ENCODE measurements at regions not wholly inside any gene's neighbourhood (a gene's known extent, or its start where the extent isn't known, plus 50 kb on each side); places are given as distances from the start of the nearest gene placed in this dataset.

GRCh38 chr5:2378976-2379375 lies 372.5 kb downstream of the IRX2 start:
- H3K4me3 ChIP-seq (replicated peaks in 1 of 3; ENCODE audit: insufficient read depth in 1 of 3, low read depth in 1 of 3, low read length in 3 of 3), result no peak overlapping the region
- no peaks in the 10 kb centered on the region for H3K27me3 ChIP-seq (ENCODE audit: control insufficient read depth in 2 of 2, insufficient read depth in 2 of 2, low read length in 2 of 2)
- no TSS peak for BruUV-seq (replicated peaks)
- H3K36me3 ChIP-seq (ENCODE audit: control insufficient read depth in 2 of 2, extremely low read depth in 1 of 2, insufficient read depth in 2 of 2, low read length in 2 of 2), result no peaks in the 10 kb centered on the region
- H3K79me2 ChIP-seq (ENCODE audit: control insufficient read depth, insufficient read depth, low read length), result no peaks in the 10 kb centered on the region
- H3K4me2 ChIP-seq (ENCODE audit: insufficient read depth, low read length), result no peak overlapping the region
- intact Hi-C loops (cut with micrococcal nuclease) (no loop called here), dilution Hi-C loops (cut with MboI; ENCODE audit: extremely low pct_ligation_motif_present, low sequenced_read_pairs) (no loop called here)
- DNase-seq (ENCODE audit: low read depth, low spot score) (no peak), FAIRE-seq (no peak)
- H3K9ac ChIP-seq (replicated peaks; ENCODE audit: extremely low read depth, insufficient read depth, low read length), result no peak overlapping the region
- ChIA-PET CTCF (no interaction called here), POLR2A (no interaction called here)
- no peak overlapping the region for H3K27ac ChIP-seq (ENCODE audit: insufficient read depth, low read depth, low read length)
- TF ChIP-seq FOS (IDR thresholded peaks at IDR 0.05; ENCODE audit: borderline replicate concordance, insufficient read depth, low read length) (no peak), GATA2 (IDR thresholded peaks at IDR 0.05; ENCODE audit: insufficient read depth, insufficient read length, low read depth, low read length) (no peak), MAX (IDR thresholded peaks at IDR 0.05; ENCODE audit: insufficient read depth, insufficient read length) (no peak), CTCF (IDR thresholded peaks at IDR 0.05; ENCODE audit: extremely low read depth in 1 of 2, insufficient read depth in 1 of 2, low read depth in 1 of 2, low read length in 2 of 2) (no peak), EZH2 (IDR thresholded peaks at IDR 0.05; ENCODE audit: borderline replicate concordance, low read depth, low read length, severe bottlenecking) (no peak), MYC (IDR thresholded peaks at IDR 0.05; ENCODE audit: low read depth, low read length) (no peak)
- no peaks in the 10 kb centered on the region for H4K20me1 ChIP-seq (replicated peaks; ENCODE audit: control insufficient read depth, extremely low read depth, insufficient read depth, low read length)
- H2AFZ ChIP-seq (ENCODE audit: low read depth, low read length), result no peak overlapping the region
- H3K9me1 ChIP-seq (replicated peaks; ENCODE audit: control insufficient read depth, extremely low read depth, insufficient read depth, low read length), result no peaks in the 10 kb centered on the region
- H3K9me3 ChIP-seq (replicated peaks; ENCODE audit: control insufficient read depth, insufficient read depth, low read length), result peaks cover 9% of the 10 kb centered on the region
- no peaks in the 10 kb centered on the region for H3K4me1 ChIP-seq (ENCODE audit: control insufficient read depth, extremely low read depth, insufficient read depth, low read length)

GRCh38 chr5:2378108-2378507 lies 373.4 kb downstream of the IRX2 start:
- H3K79me2 ChIP-seq (ENCODE audit: control insufficient read depth, insufficient read depth, low read length), result no peaks in the 10 kb centered on the region
- peaks cover 6% of the 10 kb centered on the region for H3K9me3 ChIP-seq (replicated peaks; ENCODE audit: control insufficient read depth, insufficient read depth, low read length)
- H2AFZ ChIP-seq (ENCODE audit: low read depth, low read length), result no peak overlapping the region
- H3K27me3 ChIP-seq (ENCODE audit: control insufficient read depth in 2 of 2, insufficient read depth in 2 of 2, low read length in 2 of 2), result no peaks in the 10 kb centered on the region
- no peak overlapping the region for H3K9ac ChIP-seq (replicated peaks; ENCODE audit: extremely low read depth, insufficient read depth, low read length)
- no peak for TF ChIP-seq POLR2A (IDR thresholded peaks at IDR 0.05; ENCODE audit: low read depth, low read length)
- no peak for TF ChIP-seq MYC (IDR thresholded peaks at IDR 0.05; ENCODE audit: low read depth, low read length)
- TF ChIP-seq EZH2 (IDR thresholded peaks at IDR 0.05; ENCODE audit: borderline replicate concordance, low read depth, low read length, severe bottlenecking), result no peak
- no peak for TF ChIP-seq FOS (IDR thresholded peaks at IDR 0.05; ENCODE audit: borderline replicate concordance, insufficient read depth, low read length)
- no peak for TF ChIP-seq MAX (IDR thresholded peaks at IDR 0.05; ENCODE audit: insufficient read depth, insufficient read length)
- no peak for TF ChIP-seq POLR2AphosphoS5 (IDR thresholded peaks at IDR 0.05; ENCODE audit: insufficient read depth, low read depth, low read length)
- no peak overlapping the region for H3K27ac ChIP-seq (ENCODE audit: insufficient read depth, low read depth, low read length)
- H4K20me1 ChIP-seq (replicated peaks; ENCODE audit: control insufficient read depth, extremely low read depth, insufficient read depth, low read length), result no peaks in the 10 kb centered on the region
- H3K36me3 ChIP-seq (ENCODE audit: control insufficient read depth in 2 of 2, extremely low read depth in 1 of 2, insufficient read depth in 2 of 2, low read length in 2 of 2), result no peaks in the 10 kb centered on the region
- no peaks in the 10 kb centered on the region for H3K9me1 ChIP-seq (replicated peaks; ENCODE audit: control insufficient read depth, extremely low read depth, insufficient read depth, low read length)
- DNase-seq (ENCODE audit: low read depth, low spot score), result no peak
- intact Hi-C loops (cut with micrococcal nuclease), result no loop called here
- ChIA-PET CTCF (no interaction called here), POLR2A (no interaction called here)
- no peak overlapping the region for H3K4me3 ChIP-seq (replicated peaks in 1 of 3; ENCODE audit: insufficient read depth in 1 of 3, low read depth in 1 of 3, low read length in 3 of 3)
- BruUV-seq (replicated peaks), result no TSS peak
- dilution Hi-C loops (cut with MboI; ENCODE audit: extremely low pct_ligation_motif_present, low sequenced_read_pairs), result no loop called here
- H3K4me2 ChIP-seq (ENCODE audit: insufficient read depth, low read length), result no peak overlapping the region
- FAIRE-seq, result no peak
- H3K4me1 ChIP-seq (ENCODE audit: control insufficient read depth, extremely low read depth, insufficient read depth, low read length), result no peaks in the 10 kb centered on the region

Data from endothelial cell of umbilical vein (primary cell).